C4-2B (cell line): ENCODE measurements at regions not wholly inside any gene's neighbourhood (a gene's known extent, or its start where the extent isn't known, plus 50 kb on each side); places are given as distances from the start of the nearest gene placed in this dataset.

ENCODE experiments used
- CTCF ChIP-seq: fragments of 450-650 bp; conservative IDR thresholded peaks from 2 replicates; pipeline ENCODE4 v1.5.1; 2017; ENCODE audit warnings: mild to moderate bottlenecking
- ZFX ChIP-seq: fragments of 450-650 bp; IDR thresholded peaks from 2 replicates; pipeline ENCODE4 v1.6.1; 2017

- TF ChIP-seq CTCF = no peak
- no peak for TF ChIP-seq ZFX
Measured at GRCh38 chr5:17880869-17881268, 246.6 kb downstream of the TAF11L14 start.
